HEK293T (cell line): ENCODE measurements at regions not wholly inside any gene's neighbourhood (a gene's known extent, or its start where the extent isn't known, plus 50 kb on each side); places are given as distances from the start of the nearest gene placed in this dataset.

Experiments used
- ARNT ChIP-seq: fragments of 450-650 bp; IDR thresholded peaks from 2 replicates; pipeline ENCODE4 v1.6.1; 2017; ENCODE audit warnings: mild to moderate bottlenecking
- BHLHE40 ChIP-seq: fragments of 450-650 bp; IDR thresholded peaks from 2 replicates; pipeline ENCODE4 v1.6.1; 2016; ENCODE audit warnings: mild to moderate bottlenecking, moderate library complexity, borderline replicate concordance
- CTBP1 ChIP-seq: fragments of 450-650 bp; IDR thresholded peaks from 2 replicates; pipeline ENCODE4 v1.6.1; 2016; ENCODE audit warnings: borderline replicate concordance
- ELF4 ChIP-seq: fragments of 450-650 bp; IDR thresholded peaks from 2 replicates; pipeline ENCODE4 v1.6.1; 2017; ENCODE audit warnings: antibody characterized with exemption
- FOXA1 ChIP-seq: fragments of 450-650 bp; IDR thresholded peaks from 2 replicates; pipeline ENCODE4 v1.6.1; 2016; ENCODE audit warnings: mild to moderate bottlenecking
- FOXK2 ChIP-seq: fragments of 450-650 bp; IDR thresholded peaks from 2 replicates; pipeline ENCODE4 v1.6.1; 2016; ENCODE audit warnings: mild to moderate bottlenecking
- FOXM1 ChIP-seq: fragments of 450-650 bp; IDR thresholded peaks from 2 replicates; pipeline ENCODE4 v1.6.1; 2017; ENCODE audit warnings: mild to moderate bottlenecking, borderline replicate concordance
- HDGF ChIP-seq: fragments of 450-650 bp; IDR thresholded peaks from 2 replicates; pipeline ENCODE4 v1.6.1; 2017; ENCODE audit warnings: antibody characterized with exemption, borderline replicate concordance
- NFRKB ChIP-seq: fragments of 450-650 bp; IDR thresholded peaks from 2 replicates; pipeline ENCODE4 v1.6.1; 2016; ENCODE audit warnings: mild to moderate bottlenecking, moderate library complexity
- SP1 ChIP-seq: fragments of 450-650 bp; IDR thresholded peaks from 2 replicates; pipeline ENCODE4 v1.6.1; 2017
- TARDBP ChIP-seq: fragments of 450-650 bp; IDR thresholded peaks from 2 replicates; pipeline ENCODE4 v1.6.1; 2016
- ZNF384 ChIP-seq: fragments of 450-650 bp; IDR thresholded peaks from 2 replicates; pipeline ENCODE4 v1.6.1; 2016
- TF ChIP-seq, protein P1 (sequence below): fragments of 450-650 bp; IDR thresholded peaks from 2 replicates; pipeline ENCODE4 v1.6.1; 2016

DNA sequence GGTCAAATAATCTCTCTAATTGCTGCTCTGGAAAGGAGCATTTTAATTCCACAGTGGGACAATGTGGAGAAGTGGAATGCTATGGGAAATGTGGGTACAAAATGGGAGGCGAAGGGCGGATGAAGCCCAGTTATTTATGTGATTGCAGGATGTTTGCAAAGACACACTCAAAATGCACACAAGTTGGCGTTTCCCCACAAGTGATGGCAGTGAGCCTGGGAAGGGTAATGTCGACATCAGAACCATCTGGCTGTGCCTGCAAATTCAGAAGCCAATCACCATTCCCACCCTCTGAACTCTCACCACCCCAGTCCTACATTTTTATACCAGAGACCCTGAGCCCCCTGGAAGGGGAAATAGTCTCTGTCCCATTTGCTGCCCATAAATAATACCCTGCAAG is 201.1 kb downstream of the SOX9 start:
- TF ChIP-seq SP1 (no peak), BHLHE40 (no peak), ARNT (no peak), ELF4 (no peak), TARDBP (no peak), CTBP1 (no peak), HDGF (no peak), FOXA1 (no peak), FOXK2 (no peak), FOXM1 (no peak), ZNF384 (no peak), NFRKB (no peak)
- TF ChIP-seq, protein P1, sequence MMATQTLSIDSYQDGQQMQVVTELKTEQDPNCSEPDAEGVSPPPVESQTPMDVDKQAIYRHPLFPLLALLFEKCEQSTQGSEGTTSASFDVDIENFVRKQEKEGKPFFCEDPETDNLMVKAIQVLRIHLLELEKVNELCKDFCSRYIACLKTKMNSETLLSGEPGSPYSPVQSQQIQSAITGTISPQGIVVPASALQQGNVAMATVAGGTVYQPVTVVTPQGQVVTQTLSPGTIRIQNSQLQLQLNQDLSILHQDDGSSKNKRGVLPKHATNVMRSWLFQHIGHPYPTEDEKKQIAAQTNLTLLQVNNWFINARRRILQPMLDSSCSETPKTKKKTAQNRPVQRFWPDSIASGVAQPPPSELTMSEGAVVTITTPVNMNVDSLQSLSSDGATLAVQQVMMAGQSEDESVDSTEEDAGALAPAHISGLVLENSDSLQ: no peak
